Upper lobe of left lung (tissue), 6 donors: ENCODE measurements at regions not wholly inside any gene's neighbourhood (a gene's known extent, or its start where the extent isn't known, plus 50 kb on each side); places are given as distances from the start of the nearest gene placed in this dataset.

ENCODE experiments used
- ATAC-seq, 2 donors: fragments of 200-7000 bp; cut with Tn5 transposase; one replicate each; pipeline ENCODE4 v1.9.1; 2022; ENCODE audit warnings: mild to moderate bottlenecking in 2 of 2, moderate library complexity in 2 of 2; ENCODE audit not compliant: low FRiP score in 2 of 2
- DNase-seq, 2 donors: peaks; one replicate each; pipeline ENCODE4 v3.0.0-alpha.2; 2019 to 2020
- H3K27ac ChIP-seq, 4 donors: fragments of 200-600 bp; sonication (generic); one replicate each; pipeline ENCODE4 v1.5.1; 2016 to 2019
- H3K27me3 ChIP-seq, 4 donors: fragments of 200-600 bp; sonication (generic); one replicate each; pipeline ENCODE4 v1.5.1; 2017 to 2019
- H3K36me3 ChIP-seq, 4 donors: fragments of 200-600 bp; sonication (generic); one replicate each; pipeline ENCODE4 v1.5.1; 2016 to 2019
- H3K4me1 ChIP-seq, 4 donors: fragments of 200-600 bp; sonication (generic); one replicate each; pipeline ENCODE4 v1.5.1; 2018 to 2019
- H3K4me3 ChIP-seq, 4 donors: fragments of 200-600 bp; sonication (generic); one replicate each; pipeline ENCODE4 v1.5.1; 2017 to 2019; ENCODE audit warnings: mild to moderate bottlenecking in 2 of 4, moderate library complexity in 1 of 4
- H3K9me3 ChIP-seq, 4 donors: fragments of 200-600 bp; sonication (generic); one replicate each; pipeline ENCODE4 v1.5.1; 2018 to 2019
- CTCF ChIP-seq, 6 experiments: fragments of 450-650 bp in 4 of 6; fragments of 200-600 bp in 2 of 6; sonication (generic) in 2 of 6; IDR thresholded peaks; one replicate each; pipeline ENCODE4 v1.5.1; 2016 to 2019; ENCODE audit warnings: antibody characterized with exemption in 6 of 6
- EP300 ChIP-seq, 4 donors: sonication (generic); formaldehyde crosslinking; IDR thresholded peaks; one replicate each; pipeline ENCODE4 v1.5.1; 2017; ENCODE audit warnings: antibody characterized with exemption in 4 of 4, control low read depth in 2 of 4
- POLR2A ChIP-seq, 4 donors: fragments of 450-650 bp; IDR thresholded peaks; one replicate each; pipeline ENCODE4 v1.5.1; 2016 to 2017; ENCODE audit warnings: antibody characterized with exemption in 4 of 4, mild to moderate bottlenecking in 2 of 4
- POLR2AphosphoS5 ChIP-seq, 2 donors: sonication (generic); formaldehyde crosslinking; IDR thresholded peaks; one replicate each; pipeline ENCODE4 v1.5.1; 2017; ENCODE audit warnings: antibody characterized with exemption in 2 of 2
- WGBS, 2 donors: methylation state at CpG; one replicate each; pipeline ENCODE4 v1.1.5; 2017 to 2018; 5-methylcytosine and 5-hydroxymethylcytosine counted together
- donor health status: DM: no; HTN: no; CAD: no; lungs with moderate emphysema.
- donor health status: DM: no; HTN: yes; CAD: no; lungs with severe emphysema.

GRCh38 chr3:18998069-18998468 is 150.2 kb upstream of the KCNH8 start:
- H3K4me1 ChIP-seq: no peaks in the 10 kb centered on the region
- WGBS, 2 donors: 80 to 89% methylated on average over 4 of the region's 4 CpGs
- no peak overlapping the region for H3K27ac ChIP-seq
- no peaks in the 10 kb centered on the region for H3K27me3 ChIP-seq
- DNase-seq: no peak
- H3K36me3 ChIP-seq: no peaks in the 10 kb centered on the region
- no peak for ATAC-seq
- H3K9me3 ChIP-seq: no peaks in the 10 kb centered on the region
- no peak overlapping the region for H3K4me3 ChIP-seq
- TF ChIP-seq CTCF (IDR thresholded peaks at IDR 0.05) (no peak), POLR2AphosphoS5 (IDR thresholded peaks at IDR 0.05) (no peak), EP300 (IDR thresholded peaks at IDR 0.05) (no peak), POLR2A (IDR thresholded peaks at IDR 0.05) (no peak)

- 89 to 93% methylated on average over 1 of the region's 1 CpG for WGBS, 2 donors
- Histone ChIP-seq H3K27me3 (no peaks in the 10 kb centered on the region), H3K27ac (no peak overlapping the region), H3K9me3 (no peaks in the 10 kb centered on the region), H3K36me3 (no peaks in the 10 kb centered on the region), H3K4me3 (no peak overlapping the region), H3K4me1 (peaks cover 0 to 5% (median 0%) of the 10 kb centered on the region in 4 donors)
- TF ChIP-seq CTCF (IDR thresholded peaks at IDR 0.05): no peak
- TF ChIP-seq POLR2A (IDR thresholded peaks at IDR 0.05): no peak
- TF ChIP-seq POLR2AphosphoS5 (IDR thresholded peaks at IDR 0.05): no peak
- TF ChIP-seq EP300 (IDR thresholded peaks at IDR 0.05): no peak
- ATAC-seq (no peak), DNase-seq (no peak)
These were observed 155.6 kb upstream of the KCNH8 start for GRCh38 chr3:18992709-18993108.

- 66 to 69% methylated on average over 7 of the region's 7 CpGs for WGBS, 2 donors
- no peak overlapping the region for H3K4me3 ChIP-seq
- no peak overlapping the region for H3K27ac ChIP-seq
- peaks cover 0 to 5% (median 0%) of the 10 kb centered on the region in 4 donors for H3K4me1 ChIP-seq
- no peaks in the 10 kb centered on the region for H3K9me3 ChIP-seq
- no peaks in the 10 kb centered on the region for H3K27me3 ChIP-seq
- no peak for ATAC-seq
- no peaks in the 10 kb centered on the region for H3K36me3 ChIP-seq
- TF ChIP-seq POLR2AphosphoS5 (IDR thresholded peaks at IDR 0.05) (no peak), CTCF (IDR thresholded peaks at IDR 0.05) (no peak), EP300 (IDR thresholded peaks at IDR 0.05) (no peak), POLR2A (IDR thresholded peaks at IDR 0.05) (no peak)
- DNase-seq: no peak
These were observed 159.0 kb upstream of the KCNH8 start for GRCh38 chr3:18989237-18989795.

- H3K36me3 ChIP-seq: no peaks in the 10 kb centered on the region
- ATAC-seq (peak in 1 of 2 donors; percentile 48), DNase-seq (no peak)
- no peaks in the 10 kb centered on the region for H3K27me3 ChIP-seq
- H3K27ac ChIP-seq: no peak overlapping the region
- H3K4me3 ChIP-seq: no peak overlapping the region
- no peaks in the 10 kb centered on the region for H3K9me3 ChIP-seq
- peaks cover 0 to 5% (median 0%) of the 10 kb centered on the region in 4 donors for H3K4me1 ChIP-seq
- WGBS, 2 donors: 7% methylated on average over 4 of the region's 4 CpGs
- TF ChIP-seq EP300 (IDR thresholded peaks at IDR 0.05) (no peak), POLR2AphosphoS5 (IDR thresholded peaks at IDR 0.05) (no peak), POLR2A (IDR thresholded peaks at IDR 0.05) (no peak), CTCF (IDR thresholded peaks at IDR 0.05) (peak in 4 of 6 experiments; percentile 23 to 52 (median 35))
These were observed 159.6 kb upstream of the KCNH8 start for GRCh38 chr3:18988614-18989229.
